H9 (cell line): ENCODE measurements at regions not wholly inside any gene's neighbourhood (a gene's known extent, or its start where the extent isn't known, plus 50 kb on each side); places are given as distances from the start of the nearest gene placed in this dataset.

Experiments used
- DNase-seq: peaks from one replicate; pipeline ENCODE4 v3.0.0-alpha.2; 2017
- H2AFZ ChIP-seq: one replicate; pipeline ENCODE4 v1.6.1; 2013; ENCODE audit warnings: mild to moderate bottlenecking, low read length, control low read depth, moderate library complexity
- H2AK5ac ChIP-seq: 2 replicates; pipeline ENCODE4 v1.6.1; 2013; ENCODE audit warnings: low read length, control low read depth, mixed read lengths; ENCODE audit not compliant: insufficient read length
- H2BK120ac ChIP-seq: one replicate; pipeline ENCODE4 v1.6.1; 2013; ENCODE audit warnings: low read depth, mild to moderate bottlenecking, low read length, control low read depth, inconsistent platforms; ENCODE audit not compliant: poor library complexity, severe bottlenecking
- H2BK12ac ChIP-seq: 2 replicates; pipeline ENCODE4 v1.6.1; 2013; ENCODE audit warnings: low read length, control low read depth, mixed read lengths, low read depth; ENCODE audit not compliant: insufficient read length
- H2BK15ac ChIP-seq: 2 replicates; pipeline ENCODE4 v1.6.1; 2013; ENCODE audit warnings: low read depth, low read length, control low read depth
- H2BK20ac ChIP-seq: one replicate; pipeline ENCODE4 v1.6.1; 2013; ENCODE audit warnings: low read depth, mild to moderate bottlenecking, low read length, control low read depth, inconsistent platforms; ENCODE audit not compliant: poor library complexity, severe bottlenecking
- H2BK5ac ChIP-seq: 2 replicates; pipeline ENCODE4 v1.6.1; 2013; ENCODE audit warnings: low read length, control low read depth, mixed read lengths; ENCODE audit not compliant: insufficient read length
- H3K14ac ChIP-seq: 2 replicates; pipeline ENCODE4 v1.6.1; 2013; ENCODE audit warnings: low read length, control low read depth; ENCODE audit not compliant: insufficient read depth
- H3K18ac ChIP-seq: 2 replicates; pipeline ENCODE4 v1.6.1; 2013; ENCODE audit warnings: low read depth, mild to moderate bottlenecking, mixed read lengths, low read length, control low read depth; ENCODE audit not compliant: insufficient read length
- H3K23ac ChIP-seq: 2 replicates; pipeline ENCODE4 v1.6.1; 2013; ENCODE audit warnings: low read length, control low read depth, mixed read lengths, low read depth; ENCODE audit not compliant: insufficient read length
- H3K23me2 ChIP-seq: 2 replicates; pipeline ENCODE4 v1.6.1; 2013; ENCODE audit warnings: low read depth, mild to moderate bottlenecking, mixed read lengths, low read length, control low read depth; ENCODE audit not compliant: insufficient read length, poor library complexity, severe bottlenecking
- H3K27ac ChIP-seq: 2 replicates; pipeline ENCODE4 v1.5.1; 2013; ENCODE audit warnings: low read length, control low read depth, mixed read lengths, low read depth; ENCODE audit not compliant: insufficient read length
- H3K27me3 ChIP-seq: 2 replicates; pipeline ENCODE4 v1.6.1; 2013; ENCODE audit warnings: low read length, control low read depth, inconsistent platforms; ENCODE audit not compliant: insufficient read depth
- H3K4ac ChIP-seq: 2 replicates; pipeline ENCODE4 v1.6.1; 2013; ENCODE audit warnings: low read depth, mild to moderate bottlenecking, control low read depth, inconsistent platforms, low read length, moderate library complexity
- H3K4me1 ChIP-seq: 2 replicates; pipeline ENCODE4 v1.6.1; 2013; ENCODE audit warnings: low read length, control low read depth, inconsistent platforms; ENCODE audit not compliant: insufficient read depth
- H3K4me2 ChIP-seq: 2 replicates; pipeline ENCODE4 v1.6.1; 2013; ENCODE audit warnings: low read length, control low read depth, mixed read lengths; ENCODE audit not compliant: insufficient read length, insufficient read depth
- H3K56ac ChIP-seq: 2 replicates; pipeline ENCODE4 v1.6.1; 2013; ENCODE audit warnings: low read depth, mild to moderate bottlenecking, mixed read lengths, low read length, control low read depth; ENCODE audit not compliant: insufficient read length
- H3K79me1 ChIP-seq: 2 replicates; pipeline ENCODE4 v1.6.1; 2013; ENCODE audit warnings: low read depth, mild to moderate bottlenecking, moderate library complexity, low read length, control low read depth, inconsistent platforms; ENCODE audit not compliant: insufficient read depth, poor library complexity, severe bottlenecking
- H3K79me2 ChIP-seq: 2 replicates; pipeline ENCODE4 v1.6.1; 2013; ENCODE audit warnings: low read length, control low read depth, inconsistent platforms; ENCODE audit not compliant: insufficient read depth
- H3K9ac ChIP-seq: 2 replicates; pipeline ENCODE4 v1.6.1; 2013; ENCODE audit warnings: low read length, control low read depth, mixed read lengths; ENCODE audit not compliant: insufficient read length; ENCODE audit errors: extremely low read depth
- H3K9me3 ChIP-seq: one replicate; pipeline ENCODE4 v1.6.1; 2013; ENCODE audit warnings: low read depth, low read length, inconsistent platforms; ENCODE audit not compliant: control insufficient read depth
- H3T11ph ChIP-seq: one replicate; pipeline ENCODE4 v1.6.1; 2013; ENCODE audit warnings: mild to moderate bottlenecking, low read length, control low read depth, inconsistent platforms
- H4K20me1 ChIP-seq: one replicate; pipeline ENCODE4 v1.6.1; 2013; ENCODE audit not compliant: control insufficient read depth, insufficient read length, insufficient read depth
- H4K5ac ChIP-seq: 2 replicates; pipeline ENCODE4 v1.6.1; 2013; ENCODE audit warnings: low read depth, mild to moderate bottlenecking, mixed read lengths, low read length, control low read depth; ENCODE audit not compliant: insufficient read length
- H4K8ac ChIP-seq: replicated peaks from 2 replicates; pipeline ENCODE4 v1.6.1; 2013; ENCODE audit warnings: low read length, control low read depth, mixed read lengths, low read depth; ENCODE audit not compliant: insufficient read length
- H4K91ac ChIP-seq: 2 replicates; pipeline ENCODE4 v1.6.1; 2013; ENCODE audit warnings: low read depth, mild to moderate bottlenecking, moderate library complexity, mixed read lengths, low read length, control low read depth; ENCODE audit not compliant: insufficient read length
- H3K27ac Mint-ChIP-seq, 3 experiments: 2 replicates in 2 of 3; 3 replicates in 1 of 3; pipeline ENCODE4 v1.8.0; 2020 to 2021; ENCODE audit warnings: mixed read lengths in 3 of 3, mild to moderate bottlenecking in 1 of 3, moderate library complexity in 1 of 3
- H3K27me3 Mint-ChIP-seq: 2 replicates; pipeline ENCODE4 v1.8.0; 2021; ENCODE audit warnings: low read depth, mild to moderate bottlenecking, moderate library complexity, mixed read lengths
- H3K36me3 Mint-ChIP-seq, 3 experiments: 2 replicates in 2 of 3; 3 replicates in 1 of 3; pipeline ENCODE4 v1.8.0; 2020 to 2021; ENCODE audit warnings: low read depth in 3 of 3, mixed read lengths in 3 of 3; ENCODE audit not compliant: insufficient read depth in 1 of 3
- H3K4me1 Mint-ChIP-seq, 2 experiments: 2 replicates each; pipeline ENCODE4 v1.8.0; 2020; ENCODE audit warnings: mixed read lengths in 2 of 2
- H3K4me3 Mint-ChIP-seq, 2 experiments: 2 replicates in 1 of 2; 3 replicates in 1 of 2; pipeline ENCODE4 v1.8.0; 2020 to 2021; ENCODE audit warnings: mild to moderate bottlenecking in 2 of 2, mixed read lengths in 2 of 2, moderate library complexity in 1 of 2
- H3K9me3 Mint-ChIP-seq, 2 experiments: 2 replicates in 1 of 2; 3 replicates in 1 of 2; pipeline ENCODE4 v1.8.0; 2020; ENCODE audit warnings: mild to moderate bottlenecking in 2 of 2, mixed read lengths in 2 of 2, moderate library complexity in 1 of 2
- WGBS: extraction: QIAGEN DNeasy Blood & Tissue Kit; methylation state at CpG from one replicate; pipeline ENCODE4 v1.1.7; 2013; ENCODE audit warnings: missing lambda C conversion rate, low lambda C conversion rate, mixed read lengths; ENCODE audit not compliant: insufficient read length; ENCODE audit errors: extremely low coverage; 5-methylcytosine and 5-hydroxymethylcytosine counted together
- TF ChIP-seq, protein P1 (sequence below): fragments of 200-600 bp; sonication (generic); conservative IDR thresholded peaks from 3 replicates; pipeline ENCODE4 v1.8.0; 2021; ENCODE audit warnings: antibody characterized with exemption, mild to moderate bottlenecking

DNA sequence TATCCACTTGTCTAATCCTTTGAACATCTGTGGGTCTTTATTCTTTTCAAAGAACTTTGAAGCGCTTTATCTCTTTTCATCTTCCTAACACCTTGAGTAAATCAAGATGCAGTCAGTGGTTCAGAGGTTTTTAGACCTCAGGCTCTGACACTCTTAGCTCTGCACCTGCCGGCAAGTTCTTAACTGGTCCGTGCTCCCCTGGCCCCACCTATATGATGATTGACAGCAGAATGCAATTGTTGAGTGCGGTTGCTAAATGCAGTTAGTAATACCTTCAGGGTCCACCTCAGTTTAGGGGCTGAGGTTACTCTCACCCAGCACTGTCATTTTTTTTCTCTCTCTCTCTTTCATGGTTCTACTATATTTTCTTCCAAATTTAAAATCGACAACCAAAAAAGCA is 854.2 kb upstream of the AUTS2 start:
- H2BK120ac ChIP-seq, result no peak overlapping the region
- H2AFZ ChIP-seq, result no peak overlapping the region
- H3K56ac ChIP-seq, result no peak overlapping the region
- no peak overlapping the region for H3K4me2 ChIP-seq
- H3K4me3 Mint-ChIP-seq, result no peak overlapping the region
- H3K27ac ChIP-seq, result no peak overlapping the region
- H3K27me3 Mint-ChIP-seq, result no peaks in the 10 kb centered on the region
- no peak overlapping the region for H3K14ac ChIP-seq
- H4K91ac ChIP-seq, result no peak overlapping the region
- no peaks in the 10 kb centered on the region for H3K79me2 ChIP-seq
- no peaks in the 10 kb centered on the region for H3K36me3 Mint-ChIP-seq
- H3K4me1 Mint-ChIP-seq, result peaks cover 8 to 10% of the 10 kb centered on the region in 2 experiments; a peak in 3 of 4 replicates
- no peak overlapping the region for H2BK20ac ChIP-seq
- no peak overlapping the region for H2AK5ac ChIP-seq
- TF ChIP-seq, protein P1, sequence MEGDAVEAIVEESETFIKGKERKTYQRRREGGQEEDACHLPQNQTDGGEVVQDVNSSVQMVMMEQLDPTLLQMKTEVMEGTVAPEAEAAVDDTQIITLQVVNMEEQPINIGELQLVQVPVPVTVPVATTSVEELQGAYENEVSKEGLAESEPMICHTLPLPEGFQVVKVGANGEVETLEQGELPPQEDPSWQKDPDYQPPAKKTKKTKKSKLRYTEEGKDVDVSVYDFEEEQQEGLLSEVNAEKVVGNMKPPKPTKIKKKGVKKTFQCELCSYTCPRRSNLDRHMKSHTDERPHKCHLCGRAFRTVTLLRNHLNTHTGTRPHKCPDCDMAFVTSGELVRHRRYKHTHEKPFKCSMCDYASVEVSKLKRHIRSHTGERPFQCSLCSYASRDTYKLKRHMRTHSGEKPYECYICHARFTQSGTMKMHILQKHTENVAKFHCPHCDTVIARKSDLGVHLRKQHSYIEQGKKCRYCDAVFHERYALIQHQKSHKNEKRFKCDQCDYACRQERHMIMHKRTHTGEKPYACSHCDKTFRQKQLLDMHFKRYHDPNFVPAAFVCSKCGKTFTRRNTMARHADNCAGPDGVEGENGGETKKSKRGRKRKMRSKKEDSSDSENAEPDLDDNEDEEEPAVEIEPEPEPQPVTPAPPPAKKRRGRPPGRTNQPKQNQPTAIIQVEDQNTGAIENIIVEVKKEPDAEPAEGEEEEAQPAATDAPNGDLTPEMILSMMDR, result no peak
- no peak overlapping the region for H4K8ac ChIP-seq
- H3K9me3 ChIP-seq, result no peaks in the 10 kb centered on the region
- H2BK15ac ChIP-seq, result no peak overlapping the region
- H4K20me1 ChIP-seq, result no peaks in the 10 kb centered on the region
- no peak overlapping the region for H3K4ac ChIP-seq
- no peak overlapping the region for H4K5ac ChIP-seq
- H3K27me3 ChIP-seq, result no peaks in the 10 kb centered on the region
- no peak overlapping the region for H3K23ac ChIP-seq
- no peaks in the 10 kb centered on the region for H3K9me3 Mint-ChIP-seq
- H2BK12ac ChIP-seq, result no peak overlapping the region
- H3K9ac ChIP-seq, result no peak overlapping the region
- H3K79me1 ChIP-seq, result no peaks in the 10 kb centered on the region
- no peak for DNase-seq
- H3K27ac Mint-ChIP-seq, result no peak overlapping the region
- H3T11ph ChIP-seq, result no peak overlapping the region
- no peaks in the 10 kb centered on the region for H3K23me2 ChIP-seq
- H3K18ac ChIP-seq, result no peak overlapping the region
- H2BK5ac ChIP-seq, result no peak overlapping the region
- no peaks in the 10 kb centered on the region for H3K4me1 ChIP-seq
- WGBS, result 100% methylated on average over 1 of the region's 5 CpGs
